ENCODE measurements at regions not wholly inside any gene's neighbourhood (a gene's known extent, or its start where the extent isn't known, plus 50 kb on each side); places are given as distances from the start of the nearest gene placed in this dataset.

DNA sequence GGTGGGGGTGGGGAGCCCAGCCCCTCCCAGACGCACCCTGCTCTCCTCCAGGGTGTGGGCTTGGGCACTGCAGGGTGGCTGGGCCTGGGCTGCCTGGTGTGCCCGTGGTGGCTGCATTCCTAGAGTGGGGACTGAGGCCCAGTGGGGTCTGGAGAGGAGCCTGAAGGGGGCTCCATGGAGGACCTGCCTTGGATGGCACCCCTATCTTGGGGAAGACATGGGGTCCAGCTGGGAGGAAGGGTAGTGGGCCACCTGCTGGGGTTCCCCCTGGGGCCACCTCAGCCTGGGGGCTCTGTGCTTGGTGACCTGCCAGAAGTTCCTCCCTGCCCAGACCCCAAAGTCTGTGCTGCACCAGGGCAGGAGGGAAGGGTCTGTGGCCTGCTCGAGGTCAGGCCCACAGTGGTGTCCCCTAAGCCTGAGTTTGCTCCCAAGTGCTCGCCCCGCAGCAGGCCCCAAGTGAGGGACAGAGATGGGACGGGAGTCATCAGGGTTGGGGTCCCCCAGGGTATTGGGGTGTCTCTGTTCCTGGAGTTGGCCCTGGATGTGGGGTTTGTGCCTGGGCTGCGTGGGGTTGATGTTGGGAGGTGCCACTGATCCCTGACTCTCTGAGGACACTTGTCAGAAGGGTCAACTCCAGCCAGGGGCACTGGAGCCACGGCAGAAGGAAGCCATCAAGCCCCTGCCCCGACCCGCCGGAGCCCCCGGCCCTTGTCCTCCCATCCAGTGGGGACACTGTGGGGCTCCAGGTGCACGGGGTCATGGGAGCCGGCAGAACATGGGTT lies 382.9 kb downstream of the TMEM121 start:
- TF ChIP-seq, protein P1, sequence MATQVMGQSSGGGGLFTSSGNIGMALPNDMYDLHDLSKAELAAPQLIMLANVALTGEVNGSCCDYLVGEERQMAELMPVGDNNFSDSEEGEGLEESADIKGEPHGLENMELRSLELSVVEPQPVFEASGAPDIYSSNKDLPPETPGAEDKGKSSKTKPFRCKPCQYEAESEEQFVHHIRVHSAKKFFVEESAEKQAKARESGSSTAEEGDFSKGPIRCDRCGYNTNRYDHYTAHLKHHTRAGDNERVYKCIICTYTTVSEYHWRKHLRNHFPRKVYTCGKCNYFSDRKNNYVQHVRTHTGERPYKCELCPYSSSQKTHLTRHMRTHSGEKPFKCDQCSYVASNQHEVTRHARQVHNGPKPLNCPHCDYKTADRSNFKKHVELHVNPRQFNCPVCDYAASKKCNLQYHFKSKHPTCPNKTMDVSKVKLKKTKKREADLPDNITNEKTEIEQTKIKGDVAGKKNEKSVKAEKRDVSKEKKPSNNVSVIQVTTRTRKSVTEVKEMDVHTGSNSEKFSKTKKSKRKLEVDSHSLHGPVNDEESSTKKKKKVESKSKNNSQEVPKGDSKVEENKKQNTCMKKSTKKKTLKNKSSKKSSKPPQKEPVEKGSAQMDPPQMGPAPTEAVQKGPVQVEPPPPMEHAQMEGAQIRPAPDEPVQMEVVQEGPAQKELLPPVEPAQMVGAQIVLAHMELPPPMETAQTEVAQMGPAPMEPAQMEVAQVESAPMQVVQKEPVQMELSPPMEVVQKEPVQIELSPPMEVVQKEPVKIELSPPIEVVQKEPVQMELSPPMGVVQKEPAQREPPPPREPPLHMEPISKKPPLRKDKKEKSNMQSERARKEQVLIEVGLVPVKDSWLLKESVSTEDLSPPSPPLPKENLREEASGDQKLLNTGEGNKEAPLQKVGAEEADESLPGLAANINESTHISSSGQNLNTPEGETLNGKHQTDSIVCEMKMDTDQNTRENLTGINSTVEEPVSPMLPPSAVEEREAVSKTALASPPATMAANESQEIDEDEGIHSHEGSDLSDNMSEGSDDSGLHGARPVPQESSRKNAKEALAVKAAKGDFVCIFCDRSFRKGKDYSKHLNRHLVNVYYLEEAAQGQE (IDR thresholded peaks at IDR 0.05; ENCODE audit: unreplicated experiment), result no peak
- TF ChIP-seq EZH2phosphoT487 (IDR thresholded peaks at IDR 0.05; ENCODE audit: unreplicated experiment) (no peak), JUNB (IDR thresholded peaks at IDR 0.05; ENCODE audit: unreplicated experiment) (no peak), STAT1 (IDR thresholded peaks at IDR 0.05; ENCODE audit: unreplicated experiment) (no peak), CTCF (conservative IDR thresholded peaks at IDR 0.05; ENCODE audit: low read depth in 2 of 2) (no peak), POLR2AphosphoS5 (IDR thresholded peaks at IDR 0.05; ENCODE audit: low read depth) (no peak), ETS1 (IDR thresholded peaks at IDR 0.05) (no peak), ZNF114 (CRISPR knock-in tag; IDR thresholded peaks at IDR 0.05) (no peak), NANOG (IDR thresholded peaks at IDR 0.05; ENCODE audit: borderline replicate concordance) (no peak), ZNF331 (CRISPR knock-in tag; IDR thresholded peaks at IDR 0.05; ENCODE audit: low read depth) (no peak), CREB1 (CRISPR knock-in tag; IDR thresholded peaks at IDR 0.05; ENCODE audit: low read depth) (no peak), EZH2 (IDR thresholded peaks at IDR 0.05; ENCODE audit: low read depth, unreplicated experiment) (no peak)
- TF ChIP-seq, protein P2, sequence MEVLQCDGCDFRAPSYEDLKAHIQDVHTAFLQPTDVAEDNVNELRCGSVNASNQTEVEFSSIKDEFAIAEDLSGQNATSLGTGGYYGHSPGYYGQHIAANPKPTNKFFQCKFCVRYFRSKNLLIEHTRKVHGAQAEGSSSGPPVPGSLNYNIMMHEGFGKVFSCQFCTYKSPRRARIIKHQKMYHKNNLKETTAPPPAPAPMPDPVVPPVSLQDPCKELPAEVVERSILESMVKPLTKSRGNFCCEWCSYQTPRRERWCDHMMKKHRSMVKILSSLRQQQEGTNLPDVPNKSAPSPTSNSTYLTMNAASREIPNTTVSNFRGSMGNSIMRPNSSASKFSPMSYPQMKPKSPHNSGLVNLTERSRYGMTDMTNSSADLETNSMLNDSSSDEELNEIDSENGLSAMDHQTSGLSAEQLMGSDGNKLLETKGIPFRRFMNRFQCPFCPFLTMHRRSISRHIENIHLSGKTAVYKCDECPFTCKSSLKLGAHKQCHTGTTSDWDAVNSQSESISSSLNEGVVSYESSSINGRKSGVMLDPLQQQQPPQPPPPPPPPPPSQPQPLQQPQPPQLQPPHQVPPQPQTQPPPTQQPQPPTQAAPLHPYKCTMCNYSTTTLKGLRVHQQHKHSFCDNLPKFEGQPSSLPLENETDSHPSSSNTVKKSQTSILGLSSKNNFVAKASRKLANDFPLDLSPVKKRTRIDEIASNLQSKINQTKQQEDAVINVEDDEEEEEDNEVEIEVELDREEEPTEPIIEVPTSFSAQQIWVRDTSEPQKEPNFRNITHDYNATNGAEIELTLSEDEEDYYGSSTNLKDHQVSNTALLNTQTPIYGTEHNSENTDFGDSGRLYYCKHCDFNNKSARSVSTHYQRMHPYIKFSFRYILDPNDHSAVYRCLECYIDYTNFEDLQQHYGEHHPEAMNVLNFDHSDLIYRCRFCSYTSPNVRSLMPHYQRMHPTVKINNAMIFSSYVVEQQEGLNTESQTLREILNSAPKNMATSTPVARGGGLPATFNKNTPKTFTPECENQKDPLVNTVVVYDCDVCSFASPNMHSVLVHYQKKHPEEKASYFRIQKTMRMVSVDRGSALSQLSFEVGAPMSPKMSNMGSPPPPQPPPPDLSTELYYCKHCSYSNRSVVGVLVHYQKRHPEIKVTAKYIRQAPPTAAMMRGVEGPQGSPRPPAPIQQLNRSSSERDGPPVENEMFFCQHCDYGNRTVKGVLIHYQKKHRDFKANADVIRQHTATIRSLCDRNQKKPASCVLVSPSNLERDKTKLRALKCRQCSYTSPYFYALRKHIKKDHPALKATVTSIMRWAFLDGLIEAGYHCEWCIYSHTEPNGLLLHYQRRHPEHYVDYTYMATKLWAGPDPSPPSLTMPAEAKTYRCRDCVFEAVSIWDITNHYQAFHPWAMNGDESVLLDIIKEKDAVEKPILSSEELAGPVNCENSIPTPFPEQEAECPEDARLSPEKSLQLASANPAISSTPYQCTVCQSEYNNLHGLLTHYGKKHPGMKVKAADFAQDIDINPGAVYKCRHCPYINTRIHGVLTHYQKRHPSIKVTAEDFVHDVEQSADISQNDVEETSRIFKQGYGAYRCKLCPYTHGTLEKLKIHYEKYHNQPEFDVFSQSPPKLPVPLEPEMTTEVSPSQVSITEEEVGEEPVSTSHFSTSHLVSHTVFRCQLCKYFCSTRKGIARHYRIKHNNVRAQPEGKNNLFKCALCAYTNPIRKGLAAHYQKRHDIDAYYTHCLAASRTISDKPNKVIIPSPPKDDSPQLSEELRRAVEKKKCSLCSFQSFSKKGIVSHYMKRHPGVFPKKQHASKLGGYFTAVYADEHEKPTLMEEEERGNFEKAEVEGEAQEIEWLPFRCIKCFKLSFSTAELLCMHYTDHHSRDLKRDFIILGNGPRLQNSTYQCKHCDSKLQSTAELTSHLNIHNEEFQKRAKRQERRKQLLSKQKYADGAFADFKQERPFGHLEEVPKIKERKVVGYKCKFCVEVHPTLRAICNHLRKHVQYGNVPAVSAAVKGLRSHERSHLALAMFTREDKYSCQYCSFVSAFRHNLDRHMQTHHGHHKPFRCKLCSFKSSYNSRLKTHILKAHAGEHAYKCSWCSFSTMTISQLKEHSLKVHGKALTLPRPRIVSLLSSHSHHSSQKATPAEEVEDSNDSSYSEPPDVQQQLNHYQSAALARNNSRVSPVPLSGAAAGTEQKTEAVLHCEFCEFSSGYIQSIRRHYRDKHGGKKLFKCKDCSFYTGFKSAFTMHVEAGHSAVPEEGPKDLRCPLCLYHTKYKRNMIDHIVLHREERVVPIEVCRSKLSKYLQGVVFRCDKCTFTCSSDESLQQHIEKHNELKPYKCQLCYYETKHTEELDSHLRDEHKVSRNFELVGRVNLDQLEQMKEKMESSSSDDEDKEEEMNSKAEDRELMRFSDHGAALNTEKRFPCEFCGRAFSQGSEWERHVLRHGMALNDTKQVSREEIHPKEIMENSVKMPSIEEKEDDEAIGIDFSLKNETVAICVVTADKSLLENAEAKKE (CRISPR knock-in tag; IDR thresholded peaks at IDR 0.05), result no peak
- no peaks in the 10 kb centered on the region for H4K20me1 ChIP-seq (replicated peaks; ENCODE audit: insufficient read depth)
- peaks cover 88% of the 10 kb centered on the region for H3K9me3 Mint-ChIP-seq

More for the DNA sequence above, 382.9 kb downstream of the TMEM121 start:
- H3K79me2 ChIP-seq (replicated peaks; ENCODE audit: insufficient read depth), result no peaks in the 10 kb centered on the region
- no peak overlapping the region for H3K27ac Mint-ChIP-seq
- no peak overlapping the region for H2AFZ ChIP-seq
- no peaks in the 10 kb centered on the region for H3K36me3 ChIP-seq (ENCODE audit: insufficient read depth)
- peaks cover 36% of the 10 kb centered on the region for H3K36me3 Mint-ChIP-seq (ENCODE audit: low read depth)
- H3K4me1 Mint-ChIP-seq, result no peaks in the 10 kb centered on the region
- no peaks in the 10 kb centered on the region for H3K27me3 ChIP-seq (ENCODE audit: insufficient read depth)
- H3K4me3 Mint-ChIP-seq, result no peak overlapping the region
- DNase-seq (ENCODE audit: low spot score) (no peak), ATAC-seq (no peak)
- no peak overlapping the region for H3K4me3 ChIP-seq
- no peak overlapping the region for H3K27ac ChIP-seq (ENCODE audit: low read depth)
- no peaks in the 10 kb centered on the region for H3F3A ChIP-seq (replicated peaks; ENCODE audit: low read depth)
- H3K4me2 ChIP-seq, result no peak overlapping the region
- no peaks in the 10 kb centered on the region for H3K4me1 ChIP-seq (ENCODE audit: insufficient read depth)
- H3K9me2 ChIP-seq (ENCODE audit: insufficient read depth), result no peaks in the 10 kb centered on the region
- peaks cover 6% of the 10 kb centered on the region for H3K27me3 Mint-ChIP-seq (ENCODE audit: insufficient read depth, low read depth, poor library complexity)
